GM21528 (cell line): ENCODE measurements at regions not wholly inside any gene's neighbourhood (a gene's known extent, or its start where the extent isn't known, plus 50 kb on each side); places are given as distances from the start of the nearest gene placed in this dataset.
"Not testable (repeated sequence)": the region's sequence is repeated elsewhere in the genome, so short reads cannot be mapped to it uniquely, and the experiment has no call there.

ENCODE experiments used
- ATAC-seq: cut with Tn5 transposase; IDR thresholded peaks from one replicate; pipeline ENCODE4 v1.9.1; 2021; ENCODE audit warnings: mild to moderate bottlenecking, moderate library complexity; ENCODE audit not compliant: unreplicated experiment, low FRiP score

- ATAC-seq, result no peak
Observed at GRCh38 chr9:19914044-19914443, 125.2 kb upstream of the SLC24A2 start.

GRCh38 chr9:19913151-19913550 lies 124.3 kb upstream of the SLC24A2 start:
- ATAC-seq, result no peak

GRCh38 chr9:19903076-19903475 lies 114.2 kb upstream of the SLC24A2 start:
- no peak for ATAC-seq

- no peak for ATAC-seq
Observed at GRCh38 chr9:19901586-19901985, 112.7 kb upstream of the SLC24A2 start.

GRCh38 chr9:19896161-19896560 lies 107.3 kb upstream of the SLC24A2 start:
- ATAC-seq, result no peak

- ATAC-seq, result not testable (repeated sequence)
Observed at GRCh38 chr9:19895578-19895977, 106.7 kb upstream of the SLC24A2 start.

GRCh38 chr9:19895006-19895405 lies 106.2 kb upstream of the SLC24A2 start:
- ATAC-seq, result no peak

- ATAC-seq, result no peak
Observed at GRCh38 chr9:19885608-19886007, 96.8 kb upstream of the SLC24A2 start.

- no peak for ATAC-seq
Observed at GRCh38 chr9:19879062-19879461, 90.2 kb upstream of the SLC24A2 start.

- ATAC-seq, result no peak
Observed at GRCh38 chr9:19876569-19877316, 87.9 kb upstream of the SLC24A2 start.

GRCh38 chr9:19875291-19875920 lies 86.6 kb upstream of the SLC24A2 start:
- no peak for ATAC-seq

GRCh38 chr9:19873188-19873587 lies 84.4 kb upstream of the SLC24A2 start:
- ATAC-seq, result not testable (repeated sequence)

GRCh38 chr9:19870988-19871387 lies 82.2 kb upstream of the SLC24A2 start:
- ATAC-seq, result no peak

- ATAC-seq, result no peak
Observed at GRCh38 chr9:19840953-19841352, 52.1 kb upstream of the SLC24A2 start.
